Thoracic aorta (tissue), 2 donors: ENCODE measurements at regions not wholly inside any gene's neighbourhood (a gene's known extent, or its start where the extent isn't known, plus 50 kb on each side); places are given as distances from the start of the nearest gene placed in this dataset.

Experiments
- ATAC-seq: fragments of 150-250 bp; one replicate; pipeline ENCODE4 v1.8.0; 2017; ENCODE audit warnings: low read depth; ENCODE audit not compliant: insufficient number of reproducible peaks, low FRiP score
- DNase-seq: peaks from one replicate; pipeline ENCODE4 v3.0.0-alpha.2; 2020; ENCODE audit warnings: low spot score
- H3K27ac ChIP-seq, 2 donors: fragments of 200-600 bp; sonication (generic); 1 replicate in 1 of 2; 2 replicates in 1 of 2; pipeline ENCODE4 v1.5.1; 2016; ENCODE audit warnings: mild to moderate bottlenecking in 2 of 2, moderate library complexity in 2 of 2
- H3K27me3 ChIP-seq: fragments of 200-600 bp; sonication (generic); replicated peaks from 2 replicates; pipeline ENCODE4 v1.6.0; 2016; ENCODE audit warnings: mild to moderate bottlenecking; ENCODE audit not compliant: insufficient read depth
- H3K36me3 ChIP-seq: fragments of 200-600 bp; sonication (generic); one replicate; pipeline ENCODE4 v1.5.1; 2016
- H3K4me1 ChIP-seq, 2 donors: fragments of 200-600 bp; sonication (generic); 1 replicate in 1 of 2; 2 replicates in 1 of 2; pipeline versions ENCODE4 v1.5.1 to v1.6.0; 2016; ENCODE audit warnings: low read depth in 2 of 2, mild to moderate bottlenecking in 1 of 2; ENCODE audit not compliant: control insufficient read depth in 1 of 2
- H3K4me3 ChIP-seq: fragments of 200-600 bp; sonication (generic); 2 replicates; pipeline ENCODE4 v1.5.1; 2016; ENCODE audit warnings: mild to moderate bottlenecking
- H3K9me3 ChIP-seq: fragments of 200-600 bp; sonication (generic); 2 replicates; pipeline ENCODE4 v1.5.1; 2016
- TF ChIP-seq, protein P1 (sequence below): fragments of 200-600 bp; sonication (generic); IDR thresholded peaks from one replicate; pipeline ENCODE4 v1.5.1; 2019; ENCODE audit warnings: antibody characterized with exemption

- Histone ChIP-seq H3K4me1 (peaks cover 12 to 44% of the 10 kb centered on the region in 2 donors), H3K36me3 (no peaks in the 10 kb centered on the region), H3K27me3 (no peaks in the 10 kb centered on the region), H3K4me3 (no peak overlapping the region), H3K9me3 (no peaks in the 10 kb centered on the region), H3K27ac (peak overlapping the region; percentile 1 to 69)
- DNase-seq (no peak), ATAC-seq (peak; percentile 21)
- TF ChIP-seq, protein P1, sequence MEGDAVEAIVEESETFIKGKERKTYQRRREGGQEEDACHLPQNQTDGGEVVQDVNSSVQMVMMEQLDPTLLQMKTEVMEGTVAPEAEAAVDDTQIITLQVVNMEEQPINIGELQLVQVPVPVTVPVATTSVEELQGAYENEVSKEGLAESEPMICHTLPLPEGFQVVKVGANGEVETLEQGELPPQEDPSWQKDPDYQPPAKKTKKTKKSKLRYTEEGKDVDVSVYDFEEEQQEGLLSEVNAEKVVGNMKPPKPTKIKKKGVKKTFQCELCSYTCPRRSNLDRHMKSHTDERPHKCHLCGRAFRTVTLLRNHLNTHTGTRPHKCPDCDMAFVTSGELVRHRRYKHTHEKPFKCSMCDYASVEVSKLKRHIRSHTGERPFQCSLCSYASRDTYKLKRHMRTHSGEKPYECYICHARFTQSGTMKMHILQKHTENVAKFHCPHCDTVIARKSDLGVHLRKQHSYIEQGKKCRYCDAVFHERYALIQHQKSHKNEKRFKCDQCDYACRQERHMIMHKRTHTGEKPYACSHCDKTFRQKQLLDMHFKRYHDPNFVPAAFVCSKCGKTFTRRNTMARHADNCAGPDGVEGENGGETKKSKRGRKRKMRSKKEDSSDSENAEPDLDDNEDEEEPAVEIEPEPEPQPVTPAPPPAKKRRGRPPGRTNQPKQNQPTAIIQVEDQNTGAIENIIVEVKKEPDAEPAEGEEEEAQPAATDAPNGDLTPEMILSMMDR = no peak
Observed at GRCh38 chr2:30373881-30374302, 73.2 kb upstream of the LCLAT1 start.

- ATAC-seq (no peak), DNase-seq (no peak)
- Histone ChIP-seq H3K4me3 (no peak overlapping the region), H3K9me3 (no peaks in the 10 kb centered on the region), H3K36me3 (no peaks in the 10 kb centered on the region), H3K4me1 (peaks cover 12 to 39% of the 10 kb centered on the region in 2 donors), H3K27ac (peak overlapping the region; percentile 1 to 69), H3K27me3 (no peaks in the 10 kb centered on the region)
- TF ChIP-seq, protein P1 = no peak
Observed at GRCh38 chr2:30374380-30374779, 72.7 kb upstream of the LCLAT1 start.

- Histone ChIP-seq H3K4me1 (peaks cover 12 to 31% of the 10 kb centered on the region in 2 donors), H3K27me3 (no peaks in the 10 kb centered on the region), H3K9me3 (no peaks in the 10 kb centered on the region), H3K36me3 (no peaks in the 10 kb centered on the region), H3K27ac (no peak overlapping the region), H3K4me3 (no peak overlapping the region)
- TF ChIP-seq, protein P1 = no peak
- ATAC-seq = no peak
- DNase-seq = no peak
Observed at GRCh38 chr2:30375915-30376314, 71.1 kb upstream of the LCLAT1 start.

GRCh38 chr2:30379481-30379880, 67.6 kb upstream of the LCLAT1 start:
- DNase-seq = no peak
- Histone ChIP-seq H3K4me1 (no peaks in the 10 kb centered on the region), H3K36me3 (no peaks in the 10 kb centered on the region), H3K27me3 (no peaks in the 10 kb centered on the region), H3K27ac (no peak overlapping the region), H3K9me3 (no peaks in the 10 kb centered on the region), H3K4me3 (no peak overlapping the region)
- ATAC-seq = no peak
- TF ChIP-seq, protein P1 = no peak

DNA sequence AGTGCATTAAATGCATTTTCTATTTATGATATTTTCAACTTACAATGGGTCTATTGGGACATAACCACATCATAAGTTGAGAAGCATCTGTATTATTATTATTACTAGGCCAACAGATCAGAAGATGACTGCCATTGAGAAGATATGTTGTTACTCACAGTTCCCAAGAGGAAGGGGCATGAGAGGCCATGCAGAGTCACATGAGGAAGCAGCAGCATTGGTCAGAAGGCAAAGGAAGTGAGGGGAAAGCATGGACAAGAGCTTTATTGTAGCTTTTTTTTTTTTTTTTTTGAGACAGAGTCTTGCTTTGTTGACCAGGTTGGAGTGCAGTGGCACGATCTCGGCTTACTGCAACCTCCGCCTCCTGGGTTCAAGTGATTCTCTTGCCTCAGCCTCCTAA, 66.2 kb upstream of the LCLAT1 start:
- Histone ChIP-seq H3K27ac (no peak overlapping the region), H3K36me3 (no peaks in the 10 kb centered on the region), H3K4me1 (no peaks in the 10 kb centered on the region), H3K9me3 (no peaks in the 10 kb centered on the region), H3K4me3 (no peak overlapping the region), H3K27me3 (no peaks in the 10 kb centered on the region)
- no peak for DNase-seq
- ATAC-seq = no peak
- TF ChIP-seq, protein P1 = no peak
